ENCODE measurements at regions not wholly inside any gene's neighbourhood (a gene's known extent, or its start where the extent isn't known, plus 50 kb on each side); places are given as distances from the start of the nearest gene placed in this dataset.

DNA sequence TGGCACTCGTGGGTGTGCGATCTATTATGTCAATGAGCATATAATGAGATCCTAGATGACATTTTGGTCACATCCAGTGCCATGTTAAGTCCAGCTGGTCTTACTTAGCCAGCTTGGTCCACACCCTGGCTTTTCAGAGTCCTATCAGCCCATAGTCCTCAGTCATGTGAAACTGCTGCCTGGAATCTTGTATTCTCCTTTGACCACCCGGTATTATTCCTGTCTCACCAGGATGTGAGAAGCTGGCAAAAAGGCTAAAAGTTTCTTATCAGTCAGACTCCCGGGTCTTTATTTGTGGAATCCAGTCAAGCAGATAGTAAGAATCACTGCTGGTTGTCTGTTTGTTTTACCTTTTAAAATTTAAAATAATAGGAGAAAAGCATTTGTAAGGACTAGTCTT is 705.6 kb upstream of the GHITM start:
- FAIRE-seq = no peak
- dilution Hi-C loops (cut with MboI; ENCODE audit: extremely low pct_ligation_motif_present, low sequenced_read_pairs) = no loop called here

DNA sequence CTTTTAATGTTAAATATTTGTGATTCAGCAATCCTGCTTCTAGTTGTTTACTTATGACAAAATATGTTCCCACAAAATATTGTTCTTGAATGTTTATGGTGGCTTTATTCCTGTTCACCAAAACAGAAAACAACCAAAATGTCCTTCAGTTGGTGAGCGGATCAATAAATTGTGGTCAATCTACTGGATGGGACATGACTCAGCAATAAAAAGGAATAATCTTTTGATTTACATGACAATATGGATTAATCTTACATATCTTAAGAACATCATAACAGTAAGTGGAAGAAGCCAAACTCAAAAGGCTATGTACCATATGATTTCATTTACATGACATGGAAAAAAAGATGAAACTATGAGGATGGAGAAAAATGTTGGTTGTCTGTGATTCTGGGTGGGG is 691.3 kb upstream of the GHITM start:
- no peaks in the 10 kb centered on the region for H3K4me1 ChIP-seq (ENCODE audit: control insufficient read depth, extremely low read depth, insufficient read depth, low read length)
- no peak overlapping the region for H3K27ac ChIP-seq (ENCODE audit: control insufficient read depth, insufficient read depth, low read length)
- H2AFZ ChIP-seq (ENCODE audit: control insufficient read depth, low read length) = no peak overlapping the region
- no peak for FAIRE-seq
- no peaks in the 10 kb centered on the region for H3K9me1 ChIP-seq (ENCODE audit: control insufficient read depth, extremely low read depth, insufficient read depth, low read length)
- no peaks in the 10 kb centered on the region for H3K79me2 ChIP-seq (ENCODE audit: control insufficient read depth, insufficient read depth, low read length)
- no peak overlapping the region for H3K9ac ChIP-seq (ENCODE audit: control insufficient read depth, extremely low read depth, insufficient read depth, low read length)
- no peaks in the 10 kb centered on the region for H3K9me3 ChIP-seq (ENCODE audit: control insufficient read depth, low read depth, low read length)
- no peak for DNase-seq (ENCODE audit: low read depth, low spot score)
- H4K20me1 ChIP-seq (ENCODE audit: control insufficient read depth, extremely low read depth, insufficient read depth, low read length) = no peaks in the 10 kb centered on the region
- H3K4me2 ChIP-seq (ENCODE audit: control insufficient read depth, extremely low read depth, insufficient read depth, low read depth, low read length) = no peak overlapping the region
- H3K4me3 ChIP-seq (ENCODE audit: control insufficient read depth in 2 of 3, extremely low read depth in 1 of 3, insufficient read depth in 2 of 3, low read depth in 1 of 3, low read length in 3 of 3) = no peak overlapping the region
- no peaks in the 10 kb centered on the region for H3K36me3 ChIP-seq (ENCODE audit: control insufficient read depth in 2 of 2, extremely low read depth in 1 of 2, insufficient read depth in 2 of 2, low read length in 2 of 2)
- no peak for TF ChIP-seq EZH2 (IDR thresholded peaks at IDR 0.05; ENCODE audit: low read length)
- TF ChIP-seq, protein P1, sequence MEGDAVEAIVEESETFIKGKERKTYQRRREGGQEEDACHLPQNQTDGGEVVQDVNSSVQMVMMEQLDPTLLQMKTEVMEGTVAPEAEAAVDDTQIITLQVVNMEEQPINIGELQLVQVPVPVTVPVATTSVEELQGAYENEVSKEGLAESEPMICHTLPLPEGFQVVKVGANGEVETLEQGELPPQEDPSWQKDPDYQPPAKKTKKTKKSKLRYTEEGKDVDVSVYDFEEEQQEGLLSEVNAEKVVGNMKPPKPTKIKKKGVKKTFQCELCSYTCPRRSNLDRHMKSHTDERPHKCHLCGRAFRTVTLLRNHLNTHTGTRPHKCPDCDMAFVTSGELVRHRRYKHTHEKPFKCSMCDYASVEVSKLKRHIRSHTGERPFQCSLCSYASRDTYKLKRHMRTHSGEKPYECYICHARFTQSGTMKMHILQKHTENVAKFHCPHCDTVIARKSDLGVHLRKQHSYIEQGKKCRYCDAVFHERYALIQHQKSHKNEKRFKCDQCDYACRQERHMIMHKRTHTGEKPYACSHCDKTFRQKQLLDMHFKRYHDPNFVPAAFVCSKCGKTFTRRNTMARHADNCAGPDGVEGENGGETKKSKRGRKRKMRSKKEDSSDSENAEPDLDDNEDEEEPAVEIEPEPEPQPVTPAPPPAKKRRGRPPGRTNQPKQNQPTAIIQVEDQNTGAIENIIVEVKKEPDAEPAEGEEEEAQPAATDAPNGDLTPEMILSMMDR (optimal IDR thresholded peaks at IDR 0.05 in 1 of 3, IDR thresholded peaks at IDR 0.05 in 1 of 3, conservative IDR thresholded peaks at IDR 0.05 in 1 of 3; ENCODE audit: extremely low read depth in 1 of 3, insufficient read depth in 2 of 3, low read length in 3 of 3) = no peak
- dilution Hi-C loops (cut with MboI; ENCODE audit: extremely low pct_ligation_motif_present, low sequenced_read_pairs) = no loop called here
- no peaks in the 10 kb centered on the region for H3K27me3 ChIP-seq (ENCODE audit: control insufficient read depth, extremely low read depth, insufficient read depth, low read length)

More for the DNA sequence above, 705.6 kb upstream of the GHITM start:
- no peaks in the 10 kb centered on the region for H3K9me3 ChIP-seq (ENCODE audit: control insufficient read depth, low read depth, low read length)
- no peak overlapping the region for H3K4me3 ChIP-seq (ENCODE audit: control insufficient read depth in 2 of 3, extremely low read depth in 1 of 3, insufficient read depth in 2 of 3, low read depth in 1 of 3, low read length in 3 of 3)
- no peaks in the 10 kb centered on the region for H3K36me3 ChIP-seq (ENCODE audit: control insufficient read depth in 2 of 2, extremely low read depth in 1 of 2, insufficient read depth in 2 of 2, low read length in 2 of 2)
- no peak overlapping the region for H3K27ac ChIP-seq (ENCODE audit: control insufficient read depth, insufficient read depth, low read length)
- no peak overlapping the region for H3K9ac ChIP-seq (ENCODE audit: control insufficient read depth, extremely low read depth, insufficient read depth, low read length)
- DNase-seq (ENCODE audit: low read depth, low spot score) = no peak
- H3K27me3 ChIP-seq (ENCODE audit: control insufficient read depth, extremely low read depth, insufficient read depth, low read length) = no peaks in the 10 kb centered on the region
- H3K4me2 ChIP-seq (ENCODE audit: control insufficient read depth, extremely low read depth, insufficient read depth, low read depth, low read length) = no peak overlapping the region
- H2AFZ ChIP-seq (ENCODE audit: control insufficient read depth, low read length) = no peak overlapping the region
- H3K9me1 ChIP-seq (ENCODE audit: control insufficient read depth, extremely low read depth, insufficient read depth, low read length) = no peaks in the 10 kb centered on the region
- H3K4me1 ChIP-seq (ENCODE audit: control insufficient read depth, extremely low read depth, insufficient read depth, low read length) = no peaks in the 10 kb centered on the region
- no peaks in the 10 kb centered on the region for H3K79me2 ChIP-seq (ENCODE audit: control insufficient read depth, insufficient read depth, low read length)
- TF ChIP-seq EZH2 (IDR thresholded peaks at IDR 0.05; ENCODE audit: low read length) = no peak
- TF ChIP-seq, protein P1 (optimal IDR thresholded peaks at IDR 0.05 in 1 of 3, IDR thresholded peaks at IDR 0.05 in 1 of 3, conservative IDR thresholded peaks at IDR 0.05 in 1 of 3; ENCODE audit: extremely low read depth in 1 of 3, insufficient read depth in 2 of 3, low read length in 3 of 3) = no peak
- no peaks in the 10 kb centered on the region for H4K20me1 ChIP-seq (ENCODE audit: control insufficient read depth, extremely low read depth, insufficient read depth, low read length)

All from keratinocyte (primary cell).